Lower leg skin (tissue), 3 donors: ENCODE measurements at regions not wholly inside any gene's neighbourhood (a gene's known extent, or its start where the extent isn't known, plus 50 kb on each side); places are given as distances from the start of the nearest gene placed in this dataset.

Experiments
- CTCF ChIP-seq, 3 donors: fragments of 450-650 bp; IDR thresholded peaks; one replicate each; pipeline ENCODE4 v1.5.1; 2016; ENCODE audit warnings: antibody characterized with exemption in 3 of 3, mild to moderate bottlenecking in 3 of 3, moderate library complexity in 2 of 3
- POLR2A ChIP-seq, 2 donors: fragments of 450-650 bp; IDR thresholded peaks; one replicate each; pipeline ENCODE4 v1.6.1; 2016 to 2017; ENCODE audit warnings: antibody characterized with exemption in 2 of 2, mild to moderate bottlenecking in 1 of 2, moderate library complexity in 1 of 2

GRCh38 chr6:2314641-2315040 lies 69.2 kb upstream of the GMDS start:
- TF ChIP-seq CTCF (IDR thresholded peaks at IDR 0.05) (no peak), POLR2A (IDR thresholded peaks at IDR 0.05) (no peak)
